OCI-LY1 (cell line): ENCODE measurements at regions not wholly inside any gene's neighbourhood (a gene's known extent, or its start where the extent isn't known, plus 50 kb on each side); places are given as distances from the start of the nearest gene placed in this dataset.

Experiments
- H2AFZ ChIP-seq: fragments of 200-600 bp; sonication (generic), shearing (Covaris generic); 2 replicates; pipeline ENCODE4 v1.6.0; 2014; ENCODE audit warnings: antibody characterized with exemption, mild to moderate bottlenecking, low read length
- H3F3A ChIP-seq: fragments of 200-600 bp; sonication (generic), shearing (Covaris generic); 2 replicates; pipeline ENCODE4 v1.6.0; 2014; ENCODE audit warnings: mild to moderate bottlenecking, antibody characterized with exemption, low read length, moderate library complexity; ENCODE audit not compliant: insufficient read depth
- H3K27ac ChIP-seq: fragments of 200-600 bp; sonication (generic); 2 replicates; pipeline ENCODE4 v1.5.1; 2014; ENCODE audit warnings: low read length, mixed run types, mild to moderate bottlenecking, low read depth; ENCODE audit not compliant: poor library complexity, severe bottlenecking
- H3K27me3 ChIP-seq: fragments of 200-600 bp; sonication (generic); 2 replicates; pipeline ENCODE4 v1.6.0; 2014; ENCODE audit warnings: antibody characterized with exemption, mild to moderate bottlenecking, low read length, moderate library complexity; ENCODE audit not compliant: insufficient read depth
- H3K36me3 ChIP-seq: fragments of 200-600 bp; sonication (generic); 2 replicates; pipeline ENCODE4 v1.6.1; 2014; ENCODE audit warnings: mild to moderate bottlenecking, antibody characterized with exemption, low read length, moderate library complexity, mixed read lengths; ENCODE audit not compliant: insufficient read depth
- H3K4me1 ChIP-seq: fragments of 200-600 bp; sonication (generic); 2 replicates; pipeline ENCODE4 v1.5.1; 2014; ENCODE audit warnings: mild to moderate bottlenecking, low read length, moderate library complexity; ENCODE audit not compliant: insufficient read depth, severe bottlenecking
- H3K4me2 ChIP-seq: fragments of 200-600 bp; sonication (generic), shearing (Covaris generic); 2 replicates; pipeline ENCODE4 v1.6.1; 2014; ENCODE audit warnings: low read length
- H3K4me3 ChIP-seq: fragments of 200-600 bp; sonication (generic); 2 replicates; pipeline ENCODE4 v1.5.1; 2014; ENCODE audit warnings: low read length, low read depth, mild to moderate bottlenecking, mixed read lengths; ENCODE audit not compliant: poor library complexity, severe bottlenecking
- H3K79me2 ChIP-seq: fragments of 200-600 bp; shearing (Covaris generic); 2 replicates; pipeline ENCODE4 v1.6.1; 2016; ENCODE audit warnings: mixed run types, low read length, mixed read lengths; ENCODE audit not compliant: insufficient read depth
- H3K9ac ChIP-seq: fragments of 200-600 bp; sonication (generic), shearing (Covaris generic); 2 replicates; pipeline ENCODE4 v1.6.1; 2014; ENCODE audit warnings: mild to moderate bottlenecking, low read length, mixed read lengths
- H3K9me2 ChIP-seq: fragments of 200-600 bp; sonication (generic), shearing (Covaris generic); 2 replicates; pipeline ENCODE4 v1.6.1; 2014; ENCODE audit warnings: low read depth, mild to moderate bottlenecking, low read length, mixed read lengths
- H3K9me3 ChIP-seq: fragments of 200-600 bp; shearing (Covaris generic); 2 replicates; pipeline ENCODE4 v1.6.1; 2014; ENCODE audit warnings: low read length, mixed read lengths
- H4K20me1 ChIP-seq: fragments of 200-600 bp; sonication (generic), shearing (Covaris generic); 2 replicates; pipeline ENCODE4 v1.6.0; 2016; ENCODE audit warnings: mild to moderate bottlenecking, low read length; ENCODE audit not compliant: insufficient read depth
- EZH2 ChIP-seq: fragments of 200-600 bp; sonication (generic), shearing (Covaris generic); IDR thresholded peaks from 2 replicates; pipeline ENCODE4 v1.8.0; 2017; ENCODE audit warnings: borderline replicate concordance, mixed run types, mild to moderate bottlenecking, antibody characterized with exemption, low read length, moderate library complexity, mixed read lengths
- TF ChIP-seq, protein P1 (sequence below): fragments of 200-600 bp; sonication (generic), shearing (Covaris generic); IDR thresholded peaks from 2 replicates; pipeline ENCODE4 v1.5.1; 2017; ENCODE audit warnings: mild to moderate bottlenecking, antibody characterized with exemption, low read length, moderate library complexity, mixed read lengths

DNA sequence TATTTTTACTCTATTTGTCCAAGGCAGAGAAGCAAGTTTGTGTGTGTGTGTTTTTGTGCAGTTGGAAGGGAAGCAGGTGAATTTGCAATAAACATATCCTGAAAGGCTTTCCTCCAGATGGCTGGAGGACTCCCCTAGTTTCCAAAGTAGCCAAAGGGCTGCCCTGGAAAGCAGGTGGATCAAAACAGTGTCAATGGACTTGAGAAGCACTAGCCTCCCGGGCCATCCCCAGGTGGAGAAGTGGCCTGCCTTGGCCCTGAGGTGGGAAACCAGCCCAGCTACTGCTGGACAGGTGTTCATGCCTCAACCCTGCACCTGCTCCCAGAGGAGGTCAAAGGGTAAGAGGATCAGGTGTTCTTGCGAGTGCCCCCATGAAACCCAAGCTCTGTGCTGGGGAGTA is 1046.9 kb downstream of the VRK1 start:
- Histone ChIP-seq H3K4me1 (no peaks in the 10 kb centered on the region), H3K4me3 (no peak overlapping the region), H2AFZ (no peak overlapping the region), H4K20me1 (no peaks in the 10 kb centered on the region), H3K36me3 (no peaks in the 10 kb centered on the region), H3F3A (no peaks in the 10 kb centered on the region), H3K9me2 (no peaks in the 10 kb centered on the region), H3K9ac (no peak overlapping the region), H3K9me3 (no peaks in the 10 kb centered on the region), H3K27ac (no peak overlapping the region), H3K79me2 (no peaks in the 10 kb centered on the region), H3K4me2 (no peak overlapping the region), H3K27me3 (no peaks in the 10 kb centered on the region; the same call in 1 of the 2 replicates)
- TF ChIP-seq, protein P1, sequence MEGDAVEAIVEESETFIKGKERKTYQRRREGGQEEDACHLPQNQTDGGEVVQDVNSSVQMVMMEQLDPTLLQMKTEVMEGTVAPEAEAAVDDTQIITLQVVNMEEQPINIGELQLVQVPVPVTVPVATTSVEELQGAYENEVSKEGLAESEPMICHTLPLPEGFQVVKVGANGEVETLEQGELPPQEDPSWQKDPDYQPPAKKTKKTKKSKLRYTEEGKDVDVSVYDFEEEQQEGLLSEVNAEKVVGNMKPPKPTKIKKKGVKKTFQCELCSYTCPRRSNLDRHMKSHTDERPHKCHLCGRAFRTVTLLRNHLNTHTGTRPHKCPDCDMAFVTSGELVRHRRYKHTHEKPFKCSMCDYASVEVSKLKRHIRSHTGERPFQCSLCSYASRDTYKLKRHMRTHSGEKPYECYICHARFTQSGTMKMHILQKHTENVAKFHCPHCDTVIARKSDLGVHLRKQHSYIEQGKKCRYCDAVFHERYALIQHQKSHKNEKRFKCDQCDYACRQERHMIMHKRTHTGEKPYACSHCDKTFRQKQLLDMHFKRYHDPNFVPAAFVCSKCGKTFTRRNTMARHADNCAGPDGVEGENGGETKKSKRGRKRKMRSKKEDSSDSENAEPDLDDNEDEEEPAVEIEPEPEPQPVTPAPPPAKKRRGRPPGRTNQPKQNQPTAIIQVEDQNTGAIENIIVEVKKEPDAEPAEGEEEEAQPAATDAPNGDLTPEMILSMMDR = no peak
- no peak for TF ChIP-seq EZH2

GRCh38 chr14:97846156-97846555 is 1049.0 kb downstream of the VRK1 start:
- H3K9me2 ChIP-seq = no peaks in the 10 kb centered on the region
- H3K27me3 ChIP-seq = no peaks in the 10 kb centered on the region; the same call in 1 of the 2 replicates

GRCh38 chr14:97848317-97848980 is 1051.3 kb downstream of the VRK1 start:
- no peak overlapping the region for H3K27ac ChIP-seq
- no peaks in the 10 kb centered on the region for H3K36me3 ChIP-seq
- no peaks in the 10 kb centered on the region for H3K79me2 ChIP-seq
- H2AFZ ChIP-seq = no peak overlapping the region
- no peaks in the 10 kb centered on the region for H3K9me2 ChIP-seq
- H3K27me3 ChIP-seq = no peaks in the 10 kb centered on the region; the same call in 1 of the 2 replicates
- no peaks in the 10 kb centered on the region for H3K4me1 ChIP-seq
- TF ChIP-seq, protein P1 = no peak
- no peak for TF ChIP-seq EZH2
- no peak overlapping the region for H3K4me2 ChIP-seq
- H3F3A ChIP-seq = no peaks in the 10 kb centered on the region
- no peaks in the 10 kb centered on the region for H3K9me3 ChIP-seq
- no peak overlapping the region for H3K4me3 ChIP-seq
- no peaks in the 10 kb centered on the region for H4K20me1 ChIP-seq
- no peak overlapping the region for H3K9ac ChIP-seq

More at GRCh38 chr14:97846156-97846555, 1049.0 kb downstream of the VRK1 start:
- no peaks in the 10 kb centered on the region for H3F3A ChIP-seq
- no peaks in the 10 kb centered on the region for H3K4me1 ChIP-seq
- no peaks in the 10 kb centered on the region for H3K79me2 ChIP-seq
- no peak for TF ChIP-seq EZH2
- TF ChIP-seq, protein P1 = no peak
- H3K4me3 ChIP-seq = no peak overlapping the region
- no peak overlapping the region for H3K9ac ChIP-seq
- no peaks in the 10 kb centered on the region for H4K20me1 ChIP-seq
- H3K9me3 ChIP-seq = no peaks in the 10 kb centered on the region
- H2AFZ ChIP-seq = no peak overlapping the region
- no peaks in the 10 kb centered on the region for H3K36me3 ChIP-seq
- H3K4me2 ChIP-seq = no peak overlapping the region
- H3K27ac ChIP-seq = no peak overlapping the region
